ENCODE measurements at regions not wholly inside any gene's neighbourhood (a gene's known extent, or its start where the extent isn't known, plus 50 kb on each side); places are given as distances from the start of the nearest gene placed in this dataset.
"Not testable (repeated sequence)": the region's sequence is repeated elsewhere in the genome, so short reads cannot be mapped to it uniquely, and the experiment has no call there.

DNA sequence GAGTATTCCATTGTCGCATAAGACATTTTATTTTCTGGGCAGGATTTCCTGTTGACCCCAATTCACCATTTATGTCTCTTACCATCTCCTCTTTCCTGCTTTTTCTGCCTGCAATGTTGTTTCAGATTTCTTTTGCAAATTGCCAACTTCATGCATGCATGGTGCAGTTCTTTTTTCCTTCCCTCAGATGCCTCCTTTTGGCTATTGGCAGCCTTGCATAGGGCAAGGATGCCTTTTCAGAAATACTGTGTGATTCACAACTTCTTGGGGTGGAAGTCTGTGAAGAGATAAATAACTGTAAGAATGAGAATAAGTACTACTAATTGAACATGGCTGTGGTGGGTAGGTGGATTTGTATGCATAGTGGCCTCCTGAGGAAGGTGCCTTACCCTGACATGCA, 116.7 kb downstream of the SOX4 start:
- DNase-seq (ENCODE audit: low read depth, low spot score) = no peak

- DNase-seq (ENCODE audit: low read depth, low spot score) = no peak
Observed at GRCh38 chr6:21710908-21711627, 117.5 kb downstream of the SOX4 start.

- DNase-seq (ENCODE audit: low read depth, low spot score) = no peak
Observed at GRCh38 chr6:21712213-21712612, 118.7 kb downstream of the SOX4 start.

GRCh38 chr6:21713481-21713880, 119.9 kb downstream of the SOX4 start:
- DNase-seq (ENCODE audit: low read depth, low spot score) = no peak

GRCh38 chr6:21715180-21715579, 121.6 kb downstream of the SOX4 start:
- DNase-seq (ENCODE audit: low read depth, low spot score) = no peak

- DNase-seq (ENCODE audit: low read depth, low spot score) = no peak
Observed at GRCh38 chr6:21722510-21722909, 129.0 kb downstream of the SOX4 start.

DNA sequence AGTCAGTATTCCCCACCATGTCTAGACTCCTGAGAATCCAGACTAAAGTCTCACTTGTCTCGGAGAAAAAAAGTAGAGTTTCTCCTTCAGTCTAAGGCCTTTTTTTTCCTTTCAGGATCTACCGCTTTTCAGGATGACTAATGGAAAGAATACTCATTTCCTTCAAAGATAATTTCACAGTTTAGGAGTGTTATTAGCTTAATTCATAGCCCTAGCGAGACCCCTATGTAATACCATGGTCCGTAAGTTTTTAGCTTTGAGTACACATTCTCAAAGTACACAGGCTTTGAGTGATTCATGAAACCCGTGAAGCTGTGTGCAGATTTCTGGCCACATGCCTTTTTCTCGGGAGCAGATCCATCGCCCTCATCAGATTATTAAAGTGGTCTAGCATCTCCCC, 133.1 kb downstream of the SOX4 start:
- DNase-seq (ENCODE audit: low read depth, low spot score) = no peak

GRCh38 chr6:21728141-21728540, 134.6 kb downstream of the SOX4 start:
- no peak for DNase-seq (ENCODE audit: low read depth, low spot score)

- DNase-seq (ENCODE audit: low read depth, low spot score) = no peak
Observed at GRCh38 chr6:21729431-21729830, 135.9 kb downstream of the SOX4 start.

DNA sequence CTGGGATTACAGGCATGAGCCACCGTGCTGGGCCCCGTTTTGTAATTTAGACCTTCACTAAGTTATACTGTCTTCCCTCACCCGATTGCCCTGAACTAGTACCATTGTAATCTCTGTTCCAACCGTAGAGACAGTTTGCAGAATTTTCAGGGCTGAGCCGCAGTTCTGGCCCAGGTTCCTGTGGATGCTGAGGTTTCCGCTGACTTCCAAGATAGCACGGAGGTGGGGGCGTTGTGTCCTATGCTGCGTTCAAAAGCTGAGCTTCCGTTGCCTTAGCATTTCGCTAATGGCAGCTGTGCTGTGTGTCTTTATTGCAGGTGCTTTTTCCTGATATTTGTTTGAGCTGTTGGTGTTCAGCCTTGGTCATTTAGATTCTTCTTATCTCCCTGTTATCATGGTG, 137.0 kb downstream of the SOX4 start:
- no peak for DNase-seq (ENCODE audit: low read depth, low spot score)

- no peak for DNase-seq (ENCODE audit: low read depth, low spot score)
Observed at GRCh38 chr6:21731411-21732031, 138.0 kb downstream of the SOX4 start.

GRCh38 chr6:21732032-21732730, 138.6 kb downstream of the SOX4 start:
- not testable (repeated sequence) for DNase-seq (ENCODE audit: low read depth, low spot score)

DNA sequence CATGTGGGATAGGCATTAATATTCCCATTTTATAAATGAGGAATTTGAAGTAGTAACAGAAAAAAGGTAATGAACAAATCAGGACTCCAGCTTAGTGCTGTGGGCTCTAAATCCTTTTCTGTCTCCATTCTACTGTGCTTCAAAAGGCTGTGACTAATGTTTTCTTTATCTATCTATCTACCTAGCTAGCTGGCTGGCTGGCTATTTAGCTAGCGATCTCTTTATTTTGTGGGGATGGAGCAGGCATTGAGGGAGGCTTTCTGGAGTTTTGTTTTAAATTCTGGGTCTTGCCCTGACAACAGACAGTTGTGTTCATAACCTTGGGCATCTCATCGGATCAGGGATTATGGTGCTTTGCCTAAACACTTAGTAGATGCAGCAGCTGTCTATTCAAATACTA, 139.2 kb downstream of the SOX4 start:
- DNase-seq (ENCODE audit: low read depth, low spot score) = no peak

DNA sequence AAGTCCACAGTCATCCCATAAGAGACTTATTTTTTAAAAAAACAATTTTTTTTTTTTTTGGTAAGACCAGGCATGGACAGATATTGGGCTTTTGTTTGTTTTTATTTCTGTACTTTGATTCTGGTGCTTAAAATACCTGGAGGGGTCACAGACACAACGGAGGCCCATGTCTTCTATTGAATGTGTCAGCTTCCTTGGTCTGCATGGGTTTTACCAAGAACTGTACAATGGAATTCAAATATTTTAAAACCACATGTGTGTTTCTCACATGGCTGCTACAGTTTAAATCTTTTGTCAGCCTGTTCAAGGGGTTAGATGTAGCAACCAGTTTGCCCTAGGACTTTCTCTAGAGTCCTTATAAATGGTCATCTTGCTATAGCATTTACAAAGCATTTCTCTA, 139.8 kb downstream of the SOX4 start:
- DNase-seq (ENCODE audit: low read depth, low spot score) = no peak

DNA sequence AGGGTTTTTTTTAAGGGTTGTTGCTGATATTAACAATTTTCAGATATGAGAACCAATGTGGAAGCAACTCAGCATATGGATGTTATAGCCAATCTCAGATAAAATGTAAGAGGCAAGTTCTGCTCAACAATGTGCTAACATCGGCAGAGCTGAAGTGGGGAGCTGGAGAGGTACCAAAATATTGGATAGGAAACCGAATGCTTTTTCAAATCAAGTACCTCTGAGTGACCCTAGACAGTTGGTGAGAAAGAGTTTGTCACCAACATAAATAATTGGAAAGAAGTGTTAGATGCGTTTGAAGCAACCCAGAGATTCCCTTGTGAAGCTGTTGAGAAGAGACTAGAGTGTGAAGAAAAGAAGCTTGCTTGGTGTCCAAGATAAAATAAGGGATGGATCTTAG, 140.7 kb downstream of the SOX4 start:
- DNase-seq (ENCODE audit: low read depth, low spot score) = no peak

DNA sequence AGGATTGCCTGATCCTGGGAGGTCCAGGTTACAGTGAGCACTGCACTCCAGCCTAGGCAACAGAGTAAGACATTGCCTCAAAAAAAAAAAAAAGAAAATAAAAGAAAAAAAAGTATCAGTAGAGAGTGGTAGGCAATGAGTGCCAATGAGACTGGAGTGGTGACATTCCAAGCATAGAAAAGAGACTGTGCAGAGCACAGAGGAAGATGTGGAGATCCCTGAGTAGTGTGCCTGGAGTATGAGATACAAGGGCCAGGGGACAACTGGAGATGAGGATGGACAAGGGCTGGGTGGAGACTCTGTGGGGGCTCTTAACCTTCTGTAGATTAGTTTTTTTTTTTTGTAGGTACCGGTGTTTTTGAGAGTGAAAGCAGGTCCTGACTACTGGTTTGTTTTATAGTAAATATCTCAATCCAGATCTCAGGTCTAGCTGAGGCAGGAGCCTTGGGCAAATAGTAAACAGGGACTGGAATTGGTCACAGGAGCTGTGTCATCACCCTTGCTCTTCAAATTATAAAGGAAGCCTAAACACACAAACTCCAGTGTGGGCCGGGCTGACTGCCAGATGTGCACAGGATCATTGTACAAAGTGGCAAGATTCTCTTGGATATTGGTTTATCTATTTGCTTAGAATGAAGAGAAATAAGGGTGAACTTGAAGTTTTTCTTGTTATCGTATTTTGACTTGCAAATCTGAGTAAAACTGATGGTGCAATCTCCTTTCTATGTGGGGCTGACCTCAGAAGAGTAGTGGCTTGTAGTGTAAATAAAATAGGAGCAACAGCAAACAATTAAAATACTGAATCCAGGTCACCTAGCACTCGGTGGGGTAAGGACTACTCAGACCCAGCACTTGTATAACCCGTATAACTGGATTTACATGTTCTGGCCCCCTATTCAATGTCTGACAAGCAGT, 144.9 kb downstream of the SOX4 start:
- DNase-seq (ENCODE audit: low read depth, low spot score) = no peak

DNA sequence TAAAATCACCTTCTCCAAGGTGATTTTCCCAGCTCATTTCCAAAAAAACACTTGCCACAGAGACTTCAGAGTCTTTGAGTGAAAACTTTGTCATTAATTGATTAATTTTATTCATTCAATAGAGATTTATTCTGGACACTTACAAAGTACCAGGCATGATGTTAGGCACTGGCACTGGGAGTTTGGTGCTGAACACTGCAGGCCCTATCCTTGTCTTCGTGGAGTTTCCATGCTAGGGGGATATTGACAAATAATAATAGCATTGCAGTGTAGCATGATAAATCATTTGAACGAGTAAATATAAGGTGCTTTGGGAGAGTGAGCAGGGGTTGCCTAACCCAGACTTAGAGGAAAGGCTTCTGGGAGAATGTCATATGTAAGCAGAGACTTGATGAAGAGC, 145.7 kb downstream of the SOX4 start:
- DNase-seq (ENCODE audit: low read depth, low spot score) = no peak

DNA sequence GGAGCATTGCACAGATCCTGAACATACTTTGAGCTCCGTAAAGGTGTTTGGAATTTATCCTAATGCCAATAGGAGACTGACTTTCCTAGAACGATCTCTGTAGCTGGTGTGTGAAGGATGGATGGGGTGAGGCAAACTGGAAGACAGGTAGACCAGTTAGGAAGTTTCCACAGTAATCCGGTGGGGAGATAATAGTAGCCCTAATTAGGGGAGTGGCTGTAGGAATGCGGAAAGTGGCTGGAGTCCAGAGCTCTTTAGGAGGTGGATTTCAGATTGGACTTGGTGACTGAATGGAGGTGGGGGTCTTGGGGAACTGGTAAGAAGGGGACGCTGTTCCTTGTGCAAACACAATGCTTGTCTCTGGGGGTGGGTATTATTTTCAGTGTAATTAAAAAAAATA, 146.3 kb downstream of the SOX4 start:
- DNase-seq (ENCODE audit: low read depth, low spot score) = no peak

DNA sequence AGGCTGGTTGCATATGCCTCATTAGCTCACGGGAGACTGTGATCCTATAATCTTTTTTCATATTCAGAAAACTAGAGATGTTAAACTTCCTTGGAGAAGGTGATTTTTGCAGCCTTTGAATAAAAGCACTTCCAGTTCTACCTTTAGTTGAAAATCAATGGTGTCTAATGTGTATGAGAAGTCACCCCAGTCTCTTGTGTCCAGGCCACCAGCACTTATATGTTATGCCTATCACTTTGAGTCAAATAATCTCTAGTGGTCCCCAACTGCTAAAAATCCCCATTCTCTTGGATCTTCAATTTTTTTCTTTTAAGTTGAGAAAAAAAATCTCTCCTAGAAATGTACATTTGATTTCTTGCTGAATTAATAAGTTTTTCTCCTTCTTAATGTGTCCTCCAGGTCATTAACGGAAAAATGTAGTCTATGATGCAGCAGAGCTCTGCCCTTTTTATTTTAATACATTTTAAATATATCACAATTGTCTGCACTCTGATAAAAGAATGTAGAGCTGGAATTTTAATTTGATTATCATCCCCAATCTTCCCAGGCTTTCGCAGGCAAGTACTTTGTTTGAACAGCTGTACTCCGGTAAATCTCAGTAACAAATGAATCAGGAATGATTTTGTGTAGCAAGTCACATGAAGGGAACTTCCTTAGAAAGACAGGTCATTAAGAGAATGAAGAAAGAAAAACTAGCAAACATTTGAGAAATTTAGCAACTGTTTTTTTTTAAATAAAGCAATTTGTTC, 147.0 kb downstream of the SOX4 start:
- peak; percentile 52 for DNase-seq (ENCODE audit: low read depth, low spot score)

DNA sequence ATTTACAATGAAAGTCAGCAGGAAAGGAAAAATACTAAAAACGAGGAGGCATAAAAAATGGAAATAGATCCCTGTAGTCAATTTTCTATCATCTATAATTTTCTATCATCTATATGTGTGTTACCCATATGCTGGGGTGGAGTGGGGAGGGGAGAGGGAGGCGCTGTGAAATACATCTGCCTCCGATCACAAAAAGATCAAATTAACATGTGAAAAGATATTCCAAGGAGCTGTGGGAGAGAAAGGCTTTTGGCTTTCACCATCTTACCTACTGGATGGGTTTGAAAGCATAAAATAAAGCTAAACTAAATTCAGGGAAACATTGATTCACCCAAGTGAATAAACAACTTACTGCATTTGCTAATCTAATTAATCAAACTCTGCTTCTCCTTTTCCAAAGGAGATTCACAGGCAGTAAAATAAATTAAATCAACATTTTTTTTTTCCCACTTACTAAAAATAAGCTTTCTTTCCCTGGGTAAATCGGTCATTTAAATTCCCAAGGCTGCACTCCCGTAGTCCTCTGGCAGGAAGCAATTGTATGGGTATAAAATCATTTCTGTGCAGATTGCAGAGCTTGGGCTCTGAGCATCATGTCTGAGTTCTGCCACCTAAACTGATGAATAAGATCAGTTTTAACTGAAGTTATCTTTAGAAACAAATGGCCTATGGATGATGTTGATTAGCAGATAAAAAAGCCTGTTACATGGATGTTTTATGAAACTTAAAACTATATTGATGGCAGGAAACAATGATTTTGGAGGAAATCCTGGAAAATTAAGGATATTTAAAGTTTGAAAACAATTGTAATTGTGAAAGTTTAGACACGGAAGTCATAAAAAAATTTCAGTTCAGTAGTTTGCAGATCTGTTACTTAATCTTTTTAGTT, 147.9 kb downstream of the SOX4 start:
- DNase-seq (ENCODE audit: low read depth, low spot score) = no peak

Measured in pulmonary artery endothelial cell (primary cell).